GM13977 (cell line): ENCODE measurements at regions not wholly inside any gene's neighbourhood (a gene's known extent, or its start where the extent isn't known, plus 50 kb on each side); places are given as distances from the start of the nearest gene placed in this dataset.

Source experiments
- DNase-seq: peaks from one replicate; pipeline ENCODE4 v3.0.0; 2012; ENCODE audit warnings: low spot score
- in situ Hi-C: fragments of 300-500 bp; cut with MboI; formaldehyde crosslinking; loops from one replicate; pipeline ENCODE4 v1.12.0; 2022; ENCODE audit warnings: low sequenced_read_pairs, low pct_unique_long_range_greater_than_20kb, mixed read lengths, inconsistent platforms; ENCODE audit not compliant: unreplicated experiment
- TF ChIP-seq, protein P1 (sequence below): IDR thresholded peaks from 2 replicates; pipeline ENCODE4 v1.5.1; 2012; ENCODE audit warnings: mild to moderate bottlenecking, control low read depth; ENCODE audit not compliant: insufficient read depth; ENCODE audit errors: extremely low read depth, missing control alignments

DNA sequence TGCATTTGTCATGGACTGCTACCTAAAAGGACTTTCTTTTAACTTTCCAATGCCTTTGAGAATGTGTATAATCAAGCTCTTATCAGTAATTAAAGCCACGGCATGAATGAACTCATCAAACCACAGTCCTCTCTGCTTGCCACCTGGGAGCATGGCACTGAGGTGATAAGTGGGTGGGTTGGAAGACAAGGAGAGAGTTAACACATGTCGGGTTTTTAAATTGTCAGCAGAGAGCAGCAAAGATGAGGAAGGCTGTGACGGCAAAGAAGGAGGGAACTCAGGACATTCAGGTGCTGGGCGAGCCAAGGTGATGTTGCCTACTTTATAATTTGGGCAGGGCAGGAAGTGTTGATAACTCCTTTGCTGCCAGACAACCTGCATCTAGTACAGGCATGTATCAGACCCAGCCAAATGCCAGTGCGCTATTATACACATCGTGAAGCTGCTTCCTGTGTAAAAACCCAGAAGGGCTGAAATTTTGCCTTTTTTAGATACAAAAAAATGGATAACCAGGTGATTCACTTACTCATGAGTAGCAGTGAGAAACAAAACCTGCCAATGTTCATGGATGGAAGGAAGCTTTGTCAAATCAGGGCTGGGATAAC, 269.1 kb downstream of the KIF4B start:
- no peak for DNase-seq
- TF ChIP-seq, protein P1, sequence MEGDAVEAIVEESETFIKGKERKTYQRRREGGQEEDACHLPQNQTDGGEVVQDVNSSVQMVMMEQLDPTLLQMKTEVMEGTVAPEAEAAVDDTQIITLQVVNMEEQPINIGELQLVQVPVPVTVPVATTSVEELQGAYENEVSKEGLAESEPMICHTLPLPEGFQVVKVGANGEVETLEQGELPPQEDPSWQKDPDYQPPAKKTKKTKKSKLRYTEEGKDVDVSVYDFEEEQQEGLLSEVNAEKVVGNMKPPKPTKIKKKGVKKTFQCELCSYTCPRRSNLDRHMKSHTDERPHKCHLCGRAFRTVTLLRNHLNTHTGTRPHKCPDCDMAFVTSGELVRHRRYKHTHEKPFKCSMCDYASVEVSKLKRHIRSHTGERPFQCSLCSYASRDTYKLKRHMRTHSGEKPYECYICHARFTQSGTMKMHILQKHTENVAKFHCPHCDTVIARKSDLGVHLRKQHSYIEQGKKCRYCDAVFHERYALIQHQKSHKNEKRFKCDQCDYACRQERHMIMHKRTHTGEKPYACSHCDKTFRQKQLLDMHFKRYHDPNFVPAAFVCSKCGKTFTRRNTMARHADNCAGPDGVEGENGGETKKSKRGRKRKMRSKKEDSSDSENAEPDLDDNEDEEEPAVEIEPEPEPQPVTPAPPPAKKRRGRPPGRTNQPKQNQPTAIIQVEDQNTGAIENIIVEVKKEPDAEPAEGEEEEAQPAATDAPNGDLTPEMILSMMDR, result no peak
- in situ Hi-C loops, result no loop called here

DNA sequence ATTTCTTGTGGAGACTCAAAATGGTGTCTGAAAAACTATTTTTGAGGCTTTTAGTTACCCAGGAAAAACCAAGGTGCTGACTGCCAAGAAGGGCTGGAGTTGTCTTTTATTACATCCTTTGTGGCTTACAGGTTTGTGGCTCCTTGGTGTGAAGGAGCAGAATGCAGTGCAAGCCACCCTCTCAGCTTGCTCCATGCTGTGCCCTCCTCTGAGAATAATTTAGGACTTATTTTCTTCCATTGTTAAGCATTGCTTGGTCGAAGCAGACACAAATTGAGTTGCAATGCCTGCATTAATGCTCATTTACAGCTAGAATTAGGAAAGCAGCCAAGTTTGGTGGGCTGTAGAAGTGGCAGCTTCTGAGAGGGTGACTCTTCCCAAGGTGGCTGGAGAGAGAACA, 272.2 kb downstream of the KIF4B start:
- in situ Hi-C loops, result no loop called here
- DNase-seq, result no peak
- TF ChIP-seq, protein P1, result no peak

DNA sequence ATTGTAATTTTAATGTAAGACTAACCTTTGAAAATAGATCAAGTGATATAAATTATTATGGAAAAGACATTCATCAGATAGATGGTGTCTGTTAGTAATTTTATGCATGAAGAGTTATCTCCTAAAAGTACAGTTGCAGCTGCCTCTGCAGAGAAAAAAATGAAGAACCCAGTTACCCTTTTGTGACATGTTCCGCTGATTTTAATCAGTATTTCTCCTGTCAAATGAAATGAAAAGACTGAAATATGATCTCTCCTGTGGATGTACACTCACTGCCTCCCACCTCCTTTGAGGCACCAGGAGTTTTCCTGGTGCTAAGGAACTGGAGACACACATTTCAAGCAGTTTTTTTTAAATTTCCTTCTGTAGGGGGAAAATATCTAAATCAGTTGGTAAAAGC, 277.4 kb downstream of the KIF4B start:
- TF ChIP-seq, protein P1, result no peak
- in situ Hi-C loops, result no loop called here
- DNase-seq, result no peak

DNA sequence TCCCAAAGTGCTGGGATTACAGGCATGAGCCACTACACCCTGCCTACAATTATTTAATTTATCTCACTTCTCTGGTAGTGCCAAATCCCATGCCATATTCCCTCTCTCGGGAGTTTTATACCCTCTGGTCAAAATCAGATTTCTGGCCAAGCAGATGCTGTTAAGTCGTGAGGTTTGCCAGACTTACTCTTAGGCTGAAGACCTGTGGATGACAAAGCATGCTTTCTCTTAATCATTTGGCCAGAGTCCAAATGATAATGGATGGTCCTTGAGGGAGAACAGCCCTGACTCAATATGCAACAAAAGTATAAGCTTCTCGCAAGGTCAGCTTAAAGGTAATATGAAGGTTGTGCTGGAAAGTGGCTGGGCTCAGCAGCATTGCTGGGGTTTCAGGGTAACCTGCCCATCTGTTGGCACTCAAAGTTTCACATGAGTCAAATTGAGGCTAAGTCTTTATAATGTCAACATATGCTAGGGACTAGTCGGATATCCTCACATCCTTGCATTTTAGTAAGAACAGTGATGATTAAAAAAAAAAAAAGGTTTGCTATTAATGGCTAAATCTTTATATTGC, 280.1 kb downstream of the KIF4B start:
- TF ChIP-seq, protein P1, result no peak
- DNase-seq, result no peak
- in situ Hi-C loops, result no loop called here

DNA sequence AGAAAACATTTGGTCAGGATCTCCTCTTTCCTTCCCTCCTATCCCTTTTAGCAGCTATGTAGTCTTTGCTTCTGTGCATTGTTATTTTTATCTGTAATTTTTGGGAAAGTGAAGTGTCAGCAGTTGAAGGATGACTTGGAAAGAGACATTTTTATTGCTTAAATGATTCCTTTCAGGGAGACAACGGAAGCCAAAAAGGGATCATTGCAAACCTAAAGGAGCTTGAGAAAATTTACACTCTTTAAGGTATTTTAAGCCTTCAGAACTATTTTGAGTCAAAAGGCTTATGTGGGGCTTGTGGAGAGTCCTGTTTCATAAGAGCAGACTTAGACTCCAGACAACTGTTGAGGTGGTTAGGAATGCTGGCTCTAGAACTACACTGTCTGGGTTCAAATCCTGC, 281.6 kb downstream of the KIF4B start:
- TF ChIP-seq, protein P1, result no peak
- in situ Hi-C loops, result no loop called here
- no peak for DNase-seq

DNA sequence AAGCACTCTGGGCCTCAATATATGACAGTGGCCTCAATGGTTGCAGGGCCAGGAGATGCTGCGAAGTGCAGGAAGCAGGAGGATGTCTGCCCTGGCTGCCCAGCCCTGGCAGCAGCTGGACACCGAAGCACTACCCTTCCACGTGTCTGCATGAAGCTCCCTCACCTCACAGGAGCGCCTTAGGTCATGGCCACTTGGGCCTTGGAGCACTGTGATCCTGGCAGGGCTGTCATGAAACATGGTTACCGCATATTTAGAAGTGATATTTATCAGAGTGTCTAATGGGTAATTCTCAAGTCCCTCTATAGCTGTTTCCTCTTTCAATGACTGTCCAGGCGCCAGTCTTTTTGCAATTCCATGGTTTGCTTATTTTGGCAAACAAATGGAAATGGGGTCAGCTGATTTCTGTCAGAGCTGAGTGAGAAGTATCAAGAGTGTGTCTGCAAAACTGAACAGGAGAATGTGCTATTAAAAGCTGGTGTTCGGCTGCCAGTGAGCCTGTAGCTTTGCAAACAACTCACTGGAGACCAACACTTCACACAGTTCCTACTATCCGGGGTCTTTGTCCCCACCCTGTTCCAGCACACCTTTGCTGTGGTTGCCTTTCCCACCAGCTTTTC, 285.9 kb downstream of the KIF4B start:
- DNase-seq, result no peak
- in situ Hi-C loops, result no loop called here
- TF ChIP-seq, protein P1, result no peak
